GM23338 (cell line): ENCODE measurements at regions not wholly inside any gene's neighbourhood (a gene's known extent, or its start where the extent isn't known, plus 50 kb on each side); places are given as distances from the start of the nearest gene placed in this dataset.

Experiments
- CTCF ChIP-seq, 2 experiments: fragments of 200-600 bp in 1 of 2; sonication (generic) in 1 of 2; conservative IDR thresholded peaks; 2 replicates each; pipeline versions ENCODE4 v1.5.1 to v1.6.1; 2016 to 2017; ENCODE audit warnings: antibody characterized with exemption in 2 of 2, low read depth in 2 of 2, mild to moderate bottlenecking in 2 of 2, moderate library complexity in 1 of 2
- ETS1 ChIP-seq: IDR thresholded peaks from 2 replicates; pipeline ENCODE4 v1.6.1; 2016; ENCODE audit warnings: antibody characterized with exemption
- EZH2 ChIP-seq: fragments of 200-600 bp; sonication (generic); IDR thresholded peaks from one replicate; pipeline ENCODE4 v1.8.0; 2017; ENCODE audit warnings: antibody characterized with exemption, mild to moderate bottlenecking, low read depth; ENCODE audit not compliant: unreplicated experiment
- EZH2phosphoT487 ChIP-seq: fragments of 200-600 bp; sonication (generic); IDR thresholded peaks from one replicate; pipeline ENCODE4 v1.8.1; 2018; ENCODE audit warnings: antibody characterized with exemption; ENCODE audit not compliant: unreplicated experiment
- JUNB ChIP-seq: IDR thresholded peaks from one replicate; pipeline ENCODE4 v1.6.1; 2016; ENCODE audit warnings: antibody characterized with exemption; ENCODE audit not compliant: unreplicated experiment
- NANOG ChIP-seq: IDR thresholded peaks from 2 replicates; pipeline ENCODE4 v1.6.1; 2016; ENCODE audit warnings: antibody characterized with exemption, borderline replicate concordance
- POLR2AphosphoS5 ChIP-seq: IDR thresholded peaks from 2 replicates; pipeline ENCODE4 v1.6.1; 2016; ENCODE audit warnings: antibody characterized with exemption, low read depth
- REST ChIP-seq: IDR thresholded peaks from one replicate; pipeline ENCODE4 v1.6.1; 2018; ENCODE audit warnings: antibody characterized with exemption; ENCODE audit not compliant: unreplicated experiment
- ZNF331 ChIP-seq: fragments of 250-450 bp; sonication (Bioruptor Pico); IDR thresholded peaks from 2 replicates; pipeline ENCODE4 v1.5.0; 2020; ENCODE audit warnings: low read depth, mild to moderate bottlenecking, moderate library complexity

GRCh38 chr14:56501909-56502530, 77.6 kb upstream of the TMEM260 start:
- TF ChIP-seq CTCF (conservative IDR thresholded peaks at IDR 0.05; ENCODE audit: low read depth in 2 of 2) (no peak), EZH2 (no peak), EZH2phosphoT487 (no peak), REST (no peak), ZNF331 (CRISPR knock-in tag) (no peak), ETS1 (no peak), JUNB (no peak), POLR2AphosphoS5 (no peak), NANOG (no peak)
